ENCODE measurements at regions not wholly inside any gene's neighbourhood (a gene's known extent, or its start where the extent isn't known, plus 50 kb on each side); places are given as distances from the start of the nearest gene placed in this dataset.

GRCh38 chr2:172232708-172233396 is 130.2 kb upstream of the DLX2 start:
- no peak for DNase-seq

GRCh38 chr2:172233987-172234715 is 131.5 kb upstream of the DLX2 start:
- no peak for DNase-seq

GRCh38 chr2:172234716-172235691 is 132.3 kb upstream of the DLX2 start:
- no peak for DNase-seq

- no peak for DNase-seq
Measured at GRCh38 chr2:172239944-172240590, 137.4 kb upstream of the DLX2 start.

- DNase-seq = no peak
Measured at GRCh38 chr2:172241222-172241621, 138.5 kb upstream of the DLX2 start.

- no peak for DNase-seq
Measured at GRCh38 chr2:172242471-172242870, 139.8 kb upstream of the DLX2 start.

GRCh38 chr2:172242961-172243360 is 140.3 kb upstream of the DLX2 start:
- no peak for DNase-seq

- DNase-seq = no peak
Measured at GRCh38 chr2:172244419-172245130, 141.9 kb upstream of the DLX2 start.

GRCh38 chr2:172246649-172247048 is 143.9 kb upstream of the DLX2 start:
- no peak for DNase-seq

- no peak for DNase-seq
Measured at GRCh38 chr2:172247203-172247602, 144.5 kb upstream of the DLX2 start.

GRCh38 chr2:172248381-172248780 is 145.7 kb upstream of the DLX2 start:
- DNase-seq = no peak

GRCh38 chr2:172248785-172249187 is 146.1 kb upstream of the DLX2 start:
- no peak for DNase-seq

GRCh38 chr2:172249334-172249733 is 146.6 kb upstream of the DLX2 start:
- no peak for DNase-seq

GRCh38 chr2:172249986-172250385 is 147.3 kb upstream of the DLX2 start:
- DNase-seq = no peak

GRCh38 chr2:172251231-172251630 is 148.5 kb upstream of the DLX2 start:
- DNase-seq = no peak

GRCh38 chr2:172252154-172252553 is 149.5 kb upstream of the DLX2 start:
- DNase-seq = no peak

GRCh38 chr2:172253190-172254052 is 150.7 kb upstream of the DLX2 start:
- DNase-seq = no peak

- no peak for DNase-seq
Measured at GRCh38 chr2:172256886-172257285, 154.2 kb upstream of the DLX2 start.

GRCh38 chr2:172259827-172260226 is 157.1 kb upstream of the DLX2 start:
- DNase-seq = no peak

GRCh38 chr2:172260336-172260735 is 157.6 kb upstream of the DLX2 start:
- no peak for DNase-seq

- no peak for DNase-seq
Measured at GRCh38 chr2:172261292-172261691, 158.6 kb upstream of the DLX2 start.

Data from NCI-H187 (cell line).